NB4 (cell line): ENCODE measurements at regions not wholly inside any gene's neighbourhood (a gene's known extent, or its start where the extent isn't known, plus 50 kb on each side); places are given as distances from the start of the nearest gene placed in this dataset.
A peak's percentile ranks its signal among the peaks of the same experiment; 100 is the strongest.

Experiments used
- DNase-seq: peaks from one replicate; pipeline ENCODE4 v3.0.0; 2010; ENCODE audit warnings: low read depth
- H3K4me3 ChIP-seq: one replicate; pipeline ENCODE4 v1.5.1; 2011; ENCODE audit warnings: mild to moderate bottlenecking, low read depth, low read length, moderate library complexity
- MYC ChIP-seq: IDR thresholded peaks from 2 replicates; pipeline ENCODE4 v1.6.1; 2011; ENCODE audit warnings: low read depth, low read length
- POLR2A ChIP-seq: IDR thresholded peaks from 2 replicates; pipeline ENCODE4 v1.6.1; 2011; ENCODE audit warnings: mild to moderate bottlenecking; ENCODE audit not compliant: insufficient read length; ENCODE audit errors: extremely low read depth
- TF ChIP-seq, protein P1 (sequence below): IDR thresholded peaks from one replicate; pipeline ENCODE4 v1.5.1; 2012; ENCODE audit warnings: low read depth, low read length
- TF ChIP-seq, protein P2 (sequence below): IDR thresholded peaks from 2 replicates; pipeline ENCODE4 v1.6.1; 2011; ENCODE audit warnings: low read depth, low read length

DNA sequence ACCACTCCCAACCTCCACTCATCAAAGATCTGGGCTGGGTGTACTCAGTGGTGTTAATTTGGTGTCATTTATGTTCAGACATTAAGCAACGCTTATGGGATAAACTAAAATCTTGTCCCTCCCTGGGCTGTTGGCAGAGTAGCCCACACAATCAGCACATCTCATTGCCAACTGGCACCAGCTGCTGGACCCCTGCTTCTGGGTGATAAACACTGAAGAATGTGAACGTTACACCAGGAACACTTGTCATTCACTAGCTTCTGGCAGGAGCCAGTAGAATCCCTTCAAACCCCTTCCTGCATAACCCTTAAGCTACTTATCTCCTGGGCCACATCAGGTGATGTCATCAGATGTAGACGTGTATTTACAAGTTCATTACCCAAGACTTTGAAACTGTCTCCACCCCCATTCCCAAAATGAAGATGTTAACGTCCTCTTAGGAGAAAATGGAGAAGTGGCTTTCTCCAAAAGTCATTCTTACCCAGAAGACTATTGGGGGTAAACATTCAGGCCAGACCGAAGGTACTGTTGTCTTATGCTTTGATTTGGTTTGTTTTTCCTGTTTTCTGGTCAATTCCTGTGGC is 107.8 kb upstream of the CD93 start:
- TF ChIP-seq MYC (no peak), POLR2A (no peak)
- TF ChIP-seq, protein P1, sequence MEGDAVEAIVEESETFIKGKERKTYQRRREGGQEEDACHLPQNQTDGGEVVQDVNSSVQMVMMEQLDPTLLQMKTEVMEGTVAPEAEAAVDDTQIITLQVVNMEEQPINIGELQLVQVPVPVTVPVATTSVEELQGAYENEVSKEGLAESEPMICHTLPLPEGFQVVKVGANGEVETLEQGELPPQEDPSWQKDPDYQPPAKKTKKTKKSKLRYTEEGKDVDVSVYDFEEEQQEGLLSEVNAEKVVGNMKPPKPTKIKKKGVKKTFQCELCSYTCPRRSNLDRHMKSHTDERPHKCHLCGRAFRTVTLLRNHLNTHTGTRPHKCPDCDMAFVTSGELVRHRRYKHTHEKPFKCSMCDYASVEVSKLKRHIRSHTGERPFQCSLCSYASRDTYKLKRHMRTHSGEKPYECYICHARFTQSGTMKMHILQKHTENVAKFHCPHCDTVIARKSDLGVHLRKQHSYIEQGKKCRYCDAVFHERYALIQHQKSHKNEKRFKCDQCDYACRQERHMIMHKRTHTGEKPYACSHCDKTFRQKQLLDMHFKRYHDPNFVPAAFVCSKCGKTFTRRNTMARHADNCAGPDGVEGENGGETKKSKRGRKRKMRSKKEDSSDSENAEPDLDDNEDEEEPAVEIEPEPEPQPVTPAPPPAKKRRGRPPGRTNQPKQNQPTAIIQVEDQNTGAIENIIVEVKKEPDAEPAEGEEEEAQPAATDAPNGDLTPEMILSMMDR = no peak
- TF ChIP-seq, protein P2, sequence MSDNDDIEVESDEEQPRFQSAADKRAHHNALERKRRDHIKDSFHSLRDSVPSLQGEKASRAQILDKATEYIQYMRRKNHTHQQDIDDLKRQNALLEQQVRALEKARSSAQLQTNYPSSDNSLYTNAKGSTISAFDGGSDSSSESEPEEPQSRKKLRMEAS = no peak
- DNase-seq = peak; percentile 78
- no peak overlapping the region for H3K4me3 ChIP-seq

DNA sequence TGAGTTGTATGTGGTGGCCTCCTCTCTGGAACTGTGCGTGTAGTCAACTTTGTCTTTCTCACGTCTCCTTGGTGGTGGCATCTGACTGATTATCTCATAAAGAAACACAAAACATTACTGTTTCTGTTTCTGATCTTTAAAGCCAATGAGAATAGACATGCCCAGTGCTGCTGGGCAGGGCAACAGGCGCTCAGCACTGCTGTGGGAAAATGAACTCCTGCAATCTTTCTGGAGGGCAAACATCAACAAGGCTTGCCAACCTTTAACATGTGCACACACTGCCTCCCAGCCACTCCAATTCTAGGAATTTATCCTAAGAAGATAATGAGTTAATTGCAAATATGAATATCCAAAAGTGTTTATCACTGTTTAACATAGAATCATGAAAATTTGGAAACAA is 106.3 kb upstream of the CD93 start:
- TF ChIP-seq, protein P2 = no peak
- TF ChIP-seq, protein P1 = no peak
- TF ChIP-seq POLR2A = no peak
- no peak for DNase-seq

DNA sequence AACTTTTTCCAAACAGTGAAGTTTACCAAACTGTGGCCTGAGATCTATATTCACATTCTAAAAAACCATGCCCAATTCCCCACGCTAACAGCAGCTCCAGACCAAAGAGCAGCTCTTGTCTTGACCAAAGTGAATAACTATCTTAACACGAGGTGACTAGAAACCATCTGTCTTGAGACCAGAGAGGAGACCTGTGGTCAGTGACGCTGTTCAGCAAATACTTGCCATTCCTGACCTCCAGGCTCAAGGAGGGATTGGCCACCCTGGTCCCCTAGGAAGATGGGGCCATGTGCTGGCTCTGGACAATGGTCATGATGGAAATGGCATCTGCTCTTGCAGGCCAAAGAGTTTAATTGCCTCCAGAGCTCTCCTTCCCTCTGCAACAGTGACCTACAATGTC is 104.4 kb upstream of the CD93 start:
- TF ChIP-seq, protein P2 = no peak
- no peak for TF ChIP-seq MYC
- TF ChIP-seq, protein P1 = no peak
- TF ChIP-seq POLR2A = no peak
- no peak for DNase-seq

More for the DNA sequence above, 106.3 kb upstream of the CD93 start:
- no peak overlapping the region for H3K4me3 ChIP-seq

DNA sequence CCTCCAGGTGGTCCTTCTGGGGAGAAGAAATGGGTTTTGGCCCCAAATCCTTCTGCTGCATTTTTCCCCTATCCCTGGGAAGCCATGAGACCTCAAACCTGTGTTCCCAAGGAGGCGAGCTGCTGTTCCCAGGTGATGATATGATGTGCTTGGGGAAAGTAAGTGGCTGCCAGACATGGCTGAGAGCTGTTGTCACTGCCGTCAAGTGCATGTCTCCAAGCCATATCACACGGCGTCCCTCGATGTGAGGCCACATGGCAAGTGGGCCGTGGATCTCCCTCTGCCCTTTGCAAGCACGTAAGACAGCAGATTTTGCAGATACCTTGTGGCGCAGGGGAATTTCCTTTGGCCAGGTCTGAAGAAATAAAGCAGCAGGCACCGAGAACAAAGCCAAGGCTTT is 103.7 kb upstream of the CD93 start:
- DNase-seq = no peak
- TF ChIP-seq POLR2A (no peak), MYC (no peak)
- TF ChIP-seq, protein P2 = no peak
- TF ChIP-seq, protein P1 = no peak
- no peak overlapping the region for H3K4me3 ChIP-seq

More for the DNA sequence above, 104.4 kb upstream of the CD93 start:
- no peak overlapping the region for H3K4me3 ChIP-seq

DNA sequence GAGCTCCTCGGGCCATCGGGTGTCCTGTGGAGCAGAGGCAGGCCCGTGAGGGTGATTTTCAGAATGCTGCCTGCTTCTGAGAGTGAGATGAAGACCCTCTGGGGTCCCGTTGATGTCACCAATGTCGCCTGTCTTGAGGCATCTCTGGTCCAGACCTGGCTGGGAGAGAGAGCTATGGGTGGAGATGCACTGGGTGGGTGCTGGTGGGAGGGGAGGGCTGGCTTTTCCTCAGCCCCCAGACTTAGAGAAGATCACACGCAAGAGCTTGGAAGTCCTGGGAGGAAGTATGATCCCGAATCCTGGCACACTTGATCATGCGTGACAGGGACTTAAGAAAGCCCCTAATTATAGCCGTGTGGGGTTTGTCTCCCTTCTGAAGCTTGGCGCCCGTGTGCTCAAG is 103.2 kb upstream of the CD93 start:
- no peak for DNase-seq
- TF ChIP-seq MYC = no peak
- TF ChIP-seq POLR2A = no peak
- TF ChIP-seq, protein P1 = no peak
- TF ChIP-seq, protein P2 = no peak
- H3K4me3 ChIP-seq = no peak overlapping the region
